Smooth muscle cell (in vitro differentiated cells): ENCODE measurements at regions not wholly inside any gene's neighbourhood (a gene's known extent, or its start where the extent isn't known, plus 50 kb on each side); places are given as distances from the start of the nearest gene placed in this dataset.

Source experiments
- DNase-seq: peaks from one replicate; lab custom pipeline; 2025; ENCODE audit not compliant: unreplicated experiment; lab: John Stamatoyannopoulos, UW
- H2AFZ ChIP-seq: fragments of 200-600 bp; sonication (generic); 2 replicates; pipeline ENCODE4 v1.6.0; 2016; ENCODE audit warnings: antibody characterized with exemption, low read depth, mild to moderate bottlenecking
- H3F3A ChIP-seq: fragments of 200-600 bp; sonication (generic); 2 replicates; pipeline ENCODE4 v1.6.0; 2017; ENCODE audit warnings: antibody characterized with exemption, low read depth
- H3K27ac ChIP-seq: fragments of 200-600 bp; sonication (generic); 2 replicates; pipeline ENCODE4 v1.5.1; 2016; ENCODE audit warnings: low read depth, mild to moderate bottlenecking
- H3K27me3 ChIP-seq: fragments of 200-600 bp; sonication (generic); 2 replicates; pipeline ENCODE4 v1.6.1; 2016; ENCODE audit warnings: low read depth, mild to moderate bottlenecking
- H3K36me3 ChIP-seq: fragments of 200-600 bp; sonication (generic); 2 replicates; pipeline ENCODE4 v1.5.1; 2016; ENCODE audit warnings: low read depth
- H3K4me1 ChIP-seq: fragments of 200-600 bp; sonication (generic); 2 replicates; pipeline ENCODE4 v1.5.1; 2016; ENCODE audit warnings: low read depth
- H3K4me2 ChIP-seq: fragments of 200-600 bp; sonication (generic); 2 replicates; pipeline ENCODE4 v1.6.0; 2016; ENCODE audit warnings: mild to moderate bottlenecking
- H3K4me3 ChIP-seq: fragments of 200-600 bp; sonication (generic); 2 replicates; pipeline ENCODE4 v1.5.1; 2016; ENCODE audit warnings: mild to moderate bottlenecking
- H3K79me2 ChIP-seq: fragments of 200-600 bp; sonication (generic); 2 replicates; pipeline ENCODE4 v1.6.0; 2016; ENCODE audit warnings: low read depth, mild to moderate bottlenecking
- H3K9ac ChIP-seq: fragments of 200-600 bp; sonication (generic); 2 replicates; pipeline ENCODE4 v1.6.0; 2016; ENCODE audit warnings: low read depth
- H3K9me3 ChIP-seq: fragments of 200-600 bp; sonication (generic); replicated peaks from 2 replicates; pipeline ENCODE4 v1.5.1; 2016; ENCODE audit warnings: low read depth
- H4K20me1 ChIP-seq: fragments of 200-600 bp; sonication (generic); 2 replicates; pipeline ENCODE4 v1.6.0; 2016; ENCODE audit warnings: low read depth
- WGBS: methylation state at CpG from one replicate; pipeline ENCODE4 v1.1.7; 2016; ENCODE audit warnings: low lambda C conversion rate; 5-methylcytosine and 5-hydroxymethylcytosine counted together
- TF ChIP-seq, protein P1 (sequence below): fragments of 200-600 bp; sonication (generic); IDR thresholded peaks from 2 replicates; pipeline ENCODE4 v1.5.1; 2017; ENCODE audit warnings: borderline replicate concordance, mild to moderate bottlenecking, antibody characterized with exemption; ENCODE audit not compliant: insufficient read depth, poor library complexity, severe bottlenecking

DNA sequence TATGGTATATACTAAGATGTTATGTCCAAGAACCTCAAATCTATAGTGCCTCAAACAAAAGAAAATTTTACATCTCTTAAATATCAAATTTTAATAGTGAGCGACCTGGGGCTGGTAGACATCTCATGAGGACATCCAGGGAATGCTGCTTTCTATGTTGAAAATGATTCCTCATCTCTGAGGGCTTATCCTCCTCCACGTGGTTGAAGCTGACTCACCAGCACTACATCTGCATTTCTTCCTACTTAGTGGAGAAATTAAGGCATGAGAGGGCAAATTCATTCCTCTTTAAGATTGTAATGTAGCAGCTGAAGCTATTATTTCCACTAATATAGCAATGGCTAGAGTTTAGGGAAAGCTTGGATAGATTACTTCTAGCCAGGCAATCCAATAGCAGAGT is 529.5 kb downstream of the COL11A1 start:
- no peaks in the 10 kb centered on the region for H4K20me1 ChIP-seq
- 41% methylated on average over 2 of the region's 2 CpGs for WGBS
- no peak overlapping the region for H3K9ac ChIP-seq
- H3K27ac ChIP-seq: no peak overlapping the region
- H3K4me2 ChIP-seq: no peak overlapping the region
- no peaks in the 10 kb centered on the region for H3K4me1 ChIP-seq
- H3K79me2 ChIP-seq: no peaks in the 10 kb centered on the region
- H2AFZ ChIP-seq: peak overlapping the region; percentile 51
- TF ChIP-seq, protein P1, sequence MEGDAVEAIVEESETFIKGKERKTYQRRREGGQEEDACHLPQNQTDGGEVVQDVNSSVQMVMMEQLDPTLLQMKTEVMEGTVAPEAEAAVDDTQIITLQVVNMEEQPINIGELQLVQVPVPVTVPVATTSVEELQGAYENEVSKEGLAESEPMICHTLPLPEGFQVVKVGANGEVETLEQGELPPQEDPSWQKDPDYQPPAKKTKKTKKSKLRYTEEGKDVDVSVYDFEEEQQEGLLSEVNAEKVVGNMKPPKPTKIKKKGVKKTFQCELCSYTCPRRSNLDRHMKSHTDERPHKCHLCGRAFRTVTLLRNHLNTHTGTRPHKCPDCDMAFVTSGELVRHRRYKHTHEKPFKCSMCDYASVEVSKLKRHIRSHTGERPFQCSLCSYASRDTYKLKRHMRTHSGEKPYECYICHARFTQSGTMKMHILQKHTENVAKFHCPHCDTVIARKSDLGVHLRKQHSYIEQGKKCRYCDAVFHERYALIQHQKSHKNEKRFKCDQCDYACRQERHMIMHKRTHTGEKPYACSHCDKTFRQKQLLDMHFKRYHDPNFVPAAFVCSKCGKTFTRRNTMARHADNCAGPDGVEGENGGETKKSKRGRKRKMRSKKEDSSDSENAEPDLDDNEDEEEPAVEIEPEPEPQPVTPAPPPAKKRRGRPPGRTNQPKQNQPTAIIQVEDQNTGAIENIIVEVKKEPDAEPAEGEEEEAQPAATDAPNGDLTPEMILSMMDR: no peak
- H3K4me3 ChIP-seq: no peak overlapping the region
- no peak for DNase-seq
- H3F3A ChIP-seq: no peaks in the 10 kb centered on the region
- no peaks in the 10 kb centered on the region for H3K36me3 ChIP-seq
- H3K9me3 ChIP-seq: no peaks in the 10 kb centered on the region
- H3K27me3 ChIP-seq: no peaks in the 10 kb centered on the region

DNA sequence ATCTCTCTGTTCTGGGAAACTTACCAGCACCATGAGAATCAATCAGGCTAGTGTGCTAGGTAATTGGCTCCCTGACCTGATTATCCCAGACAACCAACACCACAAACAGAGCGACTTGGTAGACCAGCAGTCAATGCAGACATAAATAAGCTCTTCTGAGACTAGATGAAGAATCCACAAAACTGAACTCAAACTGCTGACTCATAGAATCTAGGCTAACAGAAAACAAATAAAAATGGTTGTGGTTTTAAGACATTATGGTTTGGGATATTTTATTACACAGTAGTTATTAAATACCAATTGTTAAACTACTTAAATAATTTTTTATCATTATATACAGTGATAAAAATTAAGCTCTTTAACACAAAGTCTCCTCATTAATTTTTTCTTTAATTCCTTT is 535.7 kb downstream of the COL11A1 start:
- no peak overlapping the region for H3K9ac ChIP-seq
- no peaks in the 10 kb centered on the region for H3F3A ChIP-seq
- H3K4me1 ChIP-seq: no peaks in the 10 kb centered on the region
- no peaks in the 10 kb centered on the region for H4K20me1 ChIP-seq
- TF ChIP-seq, protein P1: no peak
- H3K4me2 ChIP-seq: no peak overlapping the region
- 77% methylated on average over 1 of the region's 1 CpG for WGBS
- no peaks in the 10 kb centered on the region for H3K9me3 ChIP-seq
- DNase-seq: no peak
- no peaks in the 10 kb centered on the region for H3K27me3 ChIP-seq
- no peaks in the 10 kb centered on the region for H3K36me3 ChIP-seq
- no peak overlapping the region for H2AFZ ChIP-seq
- H3K27ac ChIP-seq: no peak overlapping the region
- H3K79me2 ChIP-seq: no peaks in the 10 kb centered on the region
- H3K4me3 ChIP-seq: no peak overlapping the region

DNA sequence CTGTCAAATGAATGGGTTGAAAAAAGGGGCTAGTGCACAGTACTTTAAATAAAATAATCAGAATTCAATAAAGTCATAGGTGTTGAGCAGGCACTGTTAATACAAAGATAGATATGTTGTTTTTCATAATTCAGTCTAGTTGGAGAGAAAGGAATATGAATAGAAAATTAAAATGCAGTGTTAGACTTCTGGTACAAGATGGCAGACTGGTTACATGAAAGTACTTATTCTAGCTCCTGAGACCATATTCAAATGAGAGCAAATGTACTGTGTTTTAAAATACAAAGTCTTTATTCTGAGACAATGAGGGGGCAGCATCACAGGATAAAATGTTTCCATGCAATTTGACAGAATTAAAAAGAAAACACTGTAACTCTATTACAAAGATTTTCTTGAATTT is 542.1 kb downstream of the COL11A1 start:
- Histone ChIP-seq H3F3A (no peaks in the 10 kb centered on the region), H2AFZ (no peak overlapping the region), H3K9me3 (no peaks in the 10 kb centered on the region), H3K36me3 (no peaks in the 10 kb centered on the region), H3K4me1 (no peaks in the 10 kb centered on the region), H3K9ac (no peak overlapping the region), H3K27me3 (no peaks in the 10 kb centered on the region), H3K4me3 (no peak overlapping the region), H3K4me2 (no peak overlapping the region), H3K27ac (no peak overlapping the region), H3K79me2 (no peaks in the 10 kb centered on the region), H4K20me1 (no peaks in the 10 kb centered on the region)
- TF ChIP-seq, protein P1: no peak
- no peak for DNase-seq

DNA sequence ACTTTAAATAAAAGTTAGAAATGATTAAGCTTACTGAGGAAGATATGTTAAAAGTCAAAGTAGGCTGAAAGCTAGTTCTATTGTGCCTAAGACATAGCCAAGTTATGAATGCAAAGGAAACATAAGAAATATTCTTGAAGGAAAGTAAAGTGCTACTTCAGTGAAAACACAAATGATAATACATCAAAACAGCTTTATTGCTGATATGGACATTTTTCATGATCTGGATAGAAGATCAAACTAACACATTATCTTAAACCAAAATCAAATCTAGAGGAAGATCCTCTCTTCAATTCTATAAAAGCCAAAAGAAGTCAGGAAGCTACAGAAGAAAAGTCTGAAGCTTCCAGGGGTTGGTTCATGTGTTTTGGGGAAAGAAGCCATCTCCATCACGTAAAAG is 545.9 kb downstream of the COL11A1 start:
- H4K20me1 ChIP-seq: no peaks in the 10 kb centered on the region
- H3K9me3 ChIP-seq: no peaks in the 10 kb centered on the region
- H3K4me2 ChIP-seq: no peak overlapping the region
- no peaks in the 10 kb centered on the region for H3K79me2 ChIP-seq
- H3K27ac ChIP-seq: no peak overlapping the region
- H3K4me3 ChIP-seq: no peak overlapping the region
- TF ChIP-seq, protein P1: no peak
- DNase-seq: no peak
- 94% methylated on average over 1 of the region's 1 CpG for WGBS
- H3F3A ChIP-seq: no peaks in the 10 kb centered on the region
- no peak overlapping the region for H3K9ac ChIP-seq
- no peak overlapping the region for H2AFZ ChIP-seq
- H3K4me1 ChIP-seq: no peaks in the 10 kb centered on the region
- no peaks in the 10 kb centered on the region for H3K27me3 ChIP-seq
- no peaks in the 10 kb centered on the region for H3K36me3 ChIP-seq
